H1 (cell line): ENCODE measurements at regions not wholly inside any gene's neighbourhood (a gene's known extent, or its start where the extent isn't known, plus 50 kb on each side); places are given as distances from the start of the nearest gene placed in this dataset.

Experiments used
- ATF2 ChIP-seq: IDR thresholded peaks from 2 replicates; pipeline ENCODE4 v1.6.1; 2012; ENCODE audit warnings: low read length, inconsistent platforms
- RAD21 ChIP-seq, 2 experiments: IDR thresholded peaks in 1 of 2; conservative IDR thresholded peaks in 1 of 2; 2 replicates each; pipeline ENCODE4 v1.6.1; 2011; ENCODE audit warnings: low read depth in 2 of 2, low read length in 2 of 2, improper control_type of control experiment in 1 of 2, inconsistent platforms in 1 of 2, mild to moderate bottlenecking in 1 of 2, moderate library complexity in 1 of 2
- RFX5 ChIP-seq: IDR thresholded peaks from 2 replicates; pipeline ENCODE4 v1.6.1; 2011; ENCODE audit warnings: low read depth, low read length, improper control_type of control experiment, borderline replicate concordance
- TAF1 ChIP-seq: IDR thresholded peaks from 2 replicates; pipeline ENCODE4 v1.6.1; 2011; ENCODE audit warnings: mild to moderate bottlenecking, low read depth, low read length
- TAF7 ChIP-seq: optimal IDR thresholded peaks from 2 replicates; pipeline ENCODE3; 2011; ENCODE audit warnings: low read depth, mild to moderate bottlenecking, inconsistent platforms, low read length, moderate library complexity, borderline replicate concordance
- TBP ChIP-seq: IDR thresholded peaks from 2 replicates; pipeline ENCODE4 v1.6.1; 2011; ENCODE audit warnings: low read depth, low read length, improper control_type of control experiment
- YY1 ChIP-seq: IDR thresholded peaks from 2 replicates; pipeline ENCODE4 v1.6.1; 2011; ENCODE audit warnings: low read depth, mild to moderate bottlenecking, low read length

DNA sequence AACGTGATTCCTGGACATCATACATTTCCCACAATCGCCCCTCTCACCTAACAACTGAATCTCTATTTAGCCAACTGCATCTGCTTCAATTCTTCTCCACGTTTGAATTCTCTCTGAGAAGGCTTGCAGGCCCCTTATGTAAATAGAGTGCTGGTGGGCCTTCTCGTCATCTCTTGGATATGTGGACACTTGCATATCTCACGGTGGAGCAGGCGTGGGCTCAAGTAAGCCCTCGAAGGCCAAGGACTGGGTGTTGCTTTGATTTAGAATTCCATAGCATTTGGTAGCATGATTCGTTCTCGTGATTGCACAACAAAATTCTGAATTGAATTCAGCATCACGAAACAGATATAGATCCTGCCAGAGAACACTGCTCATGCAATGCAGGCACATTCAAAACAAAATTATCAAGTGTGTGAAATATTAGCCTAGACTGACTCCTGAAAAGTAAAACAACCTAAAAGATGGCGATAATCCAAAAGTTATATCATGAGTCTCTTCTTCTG is 613.6 kb downstream of the TFAP2A start (continued):
- TF ChIP-seq ATF2 (no peak), TAF1 (no peak), YY1 (no peak), RFX5 (no peak), RAD21 (IDR thresholded peaks at IDR 0.05 in 1 of 2, conservative IDR thresholded peaks at IDR 0.05 in 1 of 2; ENCODE audit: low read depth in 2 of 2, low read length in 2 of 2) (no peak), TBP (no peak), TAF7 (no peak)
